ENCODE measurements at regions not wholly inside any gene's neighbourhood (a gene's known extent, or its start where the extent isn't known, plus 50 kb on each side); places are given as distances from the start of the nearest gene placed in this dataset.
A peak's percentile ranks its signal among the peaks of the same experiment; 100 is the strongest.

DNA sequence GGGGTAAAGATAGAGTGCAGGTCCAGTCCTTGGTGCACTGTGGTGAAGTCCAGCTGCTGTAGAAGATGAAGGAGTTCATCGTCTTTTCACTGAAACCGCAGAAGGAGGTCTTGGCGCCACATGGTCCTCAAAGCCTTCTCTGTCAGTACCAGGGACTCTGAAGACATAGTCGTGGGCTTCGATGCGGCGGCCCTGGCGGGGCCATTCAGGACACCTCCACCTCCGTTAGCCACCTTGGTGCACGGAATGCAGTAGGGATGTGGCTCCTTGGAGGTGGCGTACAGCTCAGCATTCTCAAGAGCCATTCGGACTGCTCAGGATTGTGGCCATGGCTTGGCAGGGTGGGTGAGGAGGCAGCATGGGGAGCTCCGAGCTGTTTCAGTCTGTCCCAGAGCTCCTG, 418.8 kb downstream of the SUCLG1 start:
- no peak for DNase-seq
- Mint-ChIP-seq H3K4me3 (no peak overlapping the region), H3K9me3 (no peaks in the 10 kb centered on the region), H3K27me3 (ENCODE audit: low read depth) (peaks cover 13% of the 10 kb centered on the region), H3K4me1 (ENCODE audit: low read depth) (no peaks in the 10 kb centered on the region), H3K27ac (no peak overlapping the region), H3K36me3 (ENCODE audit: insufficient read depth in 2 of 2) (no peaks in the 10 kb centered on the region)
- no peak for ATAC-seq (replicated peaks in 1 of 2)

DNA sequence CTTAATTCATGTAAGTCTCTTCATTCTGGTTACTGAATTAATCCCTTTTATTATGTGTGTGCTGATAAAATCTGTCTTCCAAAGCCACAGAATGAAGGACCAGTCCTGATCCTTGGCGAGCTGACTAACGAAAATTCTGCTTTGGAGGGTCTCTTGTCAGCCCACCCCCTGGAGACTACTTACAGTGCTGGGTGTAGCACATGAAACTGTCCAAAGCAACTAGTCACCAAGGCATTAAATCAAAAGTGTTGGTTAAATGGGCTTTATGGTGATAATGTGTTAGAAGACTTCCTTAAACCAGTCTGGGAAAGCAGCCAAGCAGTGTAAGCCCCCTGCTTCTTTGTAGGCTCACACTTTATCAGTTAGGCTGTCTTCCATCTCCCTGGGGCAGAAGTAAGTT, 420.2 kb downstream of the SUCLG1 start:
- no peak for DNase-seq
- peaks cover 7% of the 10 kb centered on the region for H3K27me3 Mint-ChIP-seq (ENCODE audit: low read depth)
- H3K36me3 Mint-ChIP-seq (ENCODE audit: insufficient read depth in 2 of 2), result no peaks in the 10 kb centered on the region
- no peak overlapping the region for H3K27ac Mint-ChIP-seq
- no peaks in the 10 kb centered on the region for H3K4me1 Mint-ChIP-seq (ENCODE audit: low read depth)
- H3K4me3 Mint-ChIP-seq, result no peak overlapping the region
- H3K9me3 Mint-ChIP-seq, result no peaks in the 10 kb centered on the region
- no peak for ATAC-seq (replicated peaks in 1 of 2)

DNA sequence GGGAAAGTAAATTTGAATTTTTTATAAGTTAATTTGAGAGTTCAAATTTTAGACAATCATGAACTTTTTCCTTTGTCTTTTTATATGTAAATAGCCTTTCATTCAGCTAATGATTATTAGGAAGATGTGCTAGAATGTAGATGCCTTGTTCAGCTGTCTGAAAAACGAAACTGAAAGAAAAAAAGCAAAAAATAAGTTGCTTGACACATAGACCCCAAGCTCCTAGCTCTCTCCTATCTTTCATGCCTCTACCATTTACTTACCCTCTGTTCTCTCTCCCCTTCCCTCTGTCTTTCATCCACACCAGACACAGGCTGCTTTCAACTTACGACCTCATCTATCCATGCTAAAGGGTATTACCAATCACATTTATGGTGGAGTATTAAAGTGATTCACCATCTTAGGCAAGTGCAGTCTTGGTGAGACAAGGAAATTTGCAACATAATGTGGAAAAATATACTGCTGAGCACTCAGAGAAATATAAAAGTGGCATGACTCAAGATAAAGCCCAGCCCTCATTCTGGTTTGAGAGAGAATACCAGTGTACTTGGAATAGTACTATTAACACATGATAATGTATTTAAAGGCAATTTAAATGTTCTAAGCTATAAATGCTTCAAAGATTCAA, 425.6 kb downstream of the SUCLG1 start:
- no peaks in the 10 kb centered on the region for H3K36me3 Mint-ChIP-seq (ENCODE audit: insufficient read depth in 2 of 2)
- DNase-seq (no peak), ATAC-seq (replicated peaks in 1 of 2) (no peak)
- no peaks in the 10 kb centered on the region for H3K27me3 Mint-ChIP-seq (ENCODE audit: low read depth)
- peak overlapping the region; percentile 16 to 28 for H3K4me3 Mint-ChIP-seq
- no peaks in the 10 kb centered on the region for H3K9me3 Mint-ChIP-seq
- no peaks in the 10 kb centered on the region for H3K4me1 Mint-ChIP-seq (ENCODE audit: low read depth)
- H3K27ac Mint-ChIP-seq, result no peak overlapping the region

DNA sequence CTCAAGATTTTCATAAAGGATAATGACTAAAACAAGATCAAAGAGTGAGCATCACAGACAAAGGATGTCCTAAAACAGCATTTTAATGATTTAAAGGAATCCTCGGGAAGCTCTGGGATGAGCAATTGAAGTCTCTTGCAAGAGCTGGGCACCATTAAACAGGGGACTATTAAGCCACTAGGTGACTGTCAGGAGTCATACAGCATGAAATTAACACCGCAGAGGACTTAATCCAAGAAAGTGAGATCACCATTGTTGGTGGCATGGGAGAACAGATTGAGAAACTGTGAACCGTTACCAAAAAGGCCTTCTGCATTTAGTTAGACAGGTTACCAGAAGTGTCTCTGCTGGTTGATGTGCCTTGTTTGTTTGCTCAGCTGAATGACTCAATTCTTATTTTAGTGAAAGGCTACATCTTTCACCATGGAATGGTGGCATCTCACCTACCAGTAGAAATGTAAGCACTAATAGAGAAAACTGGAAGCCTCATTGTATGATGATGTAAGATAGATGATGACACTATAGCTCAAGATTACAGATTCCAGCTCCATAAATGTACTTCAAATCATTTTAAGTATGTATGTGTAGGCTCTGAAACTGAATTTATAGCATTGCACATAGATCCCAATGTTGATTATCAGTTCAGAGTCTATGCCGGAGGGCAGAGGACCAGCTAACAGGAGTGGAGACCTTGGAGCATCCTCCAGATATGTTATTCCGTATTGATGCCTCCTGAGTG, 427.6 kb downstream of the SUCLG1 start:
- Mint-ChIP-seq H3K4me1 (ENCODE audit: low read depth) (no peaks in the 10 kb centered on the region), H3K4me3 (no peak overlapping the region), H3K27ac (no peak overlapping the region), H3K9me3 (no peaks in the 10 kb centered on the region), H3K36me3 (ENCODE audit: insufficient read depth in 2 of 2) (no peaks in the 10 kb centered on the region), H3K27me3 (ENCODE audit: low read depth) (no peaks in the 10 kb centered on the region)
- DNase-seq, result no peak
- no peak for ATAC-seq (replicated peaks in 1 of 2)

DNA sequence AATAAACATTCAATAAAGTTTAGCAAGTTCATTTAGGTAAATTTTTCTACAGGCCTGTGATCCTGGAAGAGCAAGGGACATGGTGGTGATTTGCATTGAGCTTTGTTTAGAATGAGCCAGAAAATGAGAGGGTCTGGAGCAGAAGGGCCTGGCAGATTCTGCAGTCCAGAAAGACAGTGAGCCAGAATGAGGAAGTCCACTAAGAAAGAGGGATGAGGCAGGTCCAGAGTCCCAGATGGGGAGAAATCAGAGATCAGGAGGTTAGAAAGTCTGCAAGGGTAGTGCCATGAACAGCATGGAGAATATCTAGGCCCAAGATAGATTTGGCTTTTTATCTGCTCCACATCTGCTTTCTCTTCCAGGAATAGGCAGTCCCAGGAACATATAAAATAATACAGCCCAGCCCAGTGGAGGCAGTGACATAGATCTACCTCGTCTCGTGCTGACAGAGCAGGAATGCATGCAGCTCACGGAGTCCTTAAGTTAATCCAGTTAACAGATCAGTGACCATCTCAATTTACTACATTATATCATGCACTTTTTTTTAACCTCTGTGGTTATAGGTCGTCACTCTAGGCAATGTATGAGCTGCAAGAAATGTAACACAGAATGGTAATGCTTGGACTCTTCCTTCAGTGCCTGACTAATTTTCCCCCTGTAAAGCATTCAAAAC, 429.0 kb downstream of the SUCLG1 start:
- Mint-ChIP-seq H3K9me3 (no peaks in the 10 kb centered on the region), H3K4me1 (ENCODE audit: low read depth) (no peaks in the 10 kb centered on the region), H3K36me3 (ENCODE audit: insufficient read depth in 2 of 2) (no peaks in the 10 kb centered on the region), H3K4me3 (no peak overlapping the region), H3K27me3 (ENCODE audit: low read depth) (no peaks in the 10 kb centered on the region), H3K27ac (no peak overlapping the region)
- DNase-seq (no peak), ATAC-seq (replicated peaks in 1 of 2) (no peak)

DNA sequence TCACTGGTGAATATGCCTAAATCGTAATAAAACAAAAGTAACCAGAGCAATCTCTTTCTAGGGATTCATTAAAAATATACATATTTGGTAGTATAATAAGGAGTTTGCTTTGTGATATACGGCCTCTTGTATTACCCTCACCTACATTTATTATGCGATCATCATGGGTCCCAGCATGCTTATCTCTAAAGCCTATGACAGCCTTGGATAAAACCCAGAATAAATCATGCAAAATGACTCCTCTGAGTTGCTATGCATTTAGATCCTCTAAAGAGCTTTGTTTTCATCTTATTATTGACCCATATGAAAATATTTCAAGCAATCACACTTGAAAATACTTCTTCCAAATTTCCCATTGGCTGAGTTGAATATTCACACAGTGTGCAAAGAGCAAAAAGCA, 432.3 kb downstream of the SUCLG1 start:
- Mint-ChIP-seq H3K36me3 (ENCODE audit: insufficient read depth in 2 of 2) (no peaks in the 10 kb centered on the region), H3K27ac (no peak overlapping the region), H3K27me3 (ENCODE audit: low read depth) (no peaks in the 10 kb centered on the region), H3K4me1 (ENCODE audit: low read depth) (no peaks in the 10 kb centered on the region), H3K4me3 (no peak overlapping the region), H3K9me3 (no peaks in the 10 kb centered on the region)
- DNase-seq, result no peak
- no peak for ATAC-seq (replicated peaks in 1 of 2)

DNA sequence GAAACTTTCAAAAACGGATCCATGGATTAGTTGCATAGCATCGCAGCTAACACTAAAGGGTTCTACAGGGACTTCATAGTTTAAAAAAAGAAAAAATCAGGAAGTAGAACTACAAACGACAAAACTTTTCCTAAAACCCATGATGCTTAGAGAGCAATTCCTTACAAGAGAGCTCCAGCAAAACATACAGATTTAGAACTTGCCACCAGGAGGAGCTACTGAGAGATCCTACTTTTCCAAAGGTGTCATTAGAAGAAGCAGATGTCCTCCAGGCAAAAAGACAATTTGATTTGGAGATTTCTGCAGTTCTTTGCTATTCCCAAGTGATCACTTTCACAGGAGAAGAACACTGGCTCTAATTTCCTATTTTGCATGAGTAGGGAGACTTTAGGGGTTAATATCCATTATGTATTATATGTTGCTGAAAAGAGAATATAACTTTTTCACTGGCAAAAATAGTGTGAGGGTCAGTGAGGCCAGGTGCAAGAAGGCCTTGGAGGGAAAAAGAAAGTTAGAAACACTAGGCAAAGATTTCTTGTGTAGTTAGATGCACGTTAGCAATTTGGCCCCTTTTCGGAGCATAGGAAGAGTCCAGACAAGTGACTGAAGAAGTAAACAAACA, 436.2 kb downstream of the SUCLG1 start:
- no peak overlapping the region for H3K27ac Mint-ChIP-seq
- no peak overlapping the region for H3K4me3 Mint-ChIP-seq
- no peaks in the 10 kb centered on the region for H3K9me3 Mint-ChIP-seq
- no peaks in the 10 kb centered on the region for H3K4me1 Mint-ChIP-seq (ENCODE audit: low read depth)
- peak; percentile 9 to 26 for DNase-seq
- H3K36me3 Mint-ChIP-seq (ENCODE audit: insufficient read depth in 2 of 2), result no peaks in the 10 kb centered on the region
- no peak for ATAC-seq (replicated peaks in 1 of 2)
- H3K27me3 Mint-ChIP-seq (ENCODE audit: low read depth), result no peaks in the 10 kb centered on the region

DNA sequence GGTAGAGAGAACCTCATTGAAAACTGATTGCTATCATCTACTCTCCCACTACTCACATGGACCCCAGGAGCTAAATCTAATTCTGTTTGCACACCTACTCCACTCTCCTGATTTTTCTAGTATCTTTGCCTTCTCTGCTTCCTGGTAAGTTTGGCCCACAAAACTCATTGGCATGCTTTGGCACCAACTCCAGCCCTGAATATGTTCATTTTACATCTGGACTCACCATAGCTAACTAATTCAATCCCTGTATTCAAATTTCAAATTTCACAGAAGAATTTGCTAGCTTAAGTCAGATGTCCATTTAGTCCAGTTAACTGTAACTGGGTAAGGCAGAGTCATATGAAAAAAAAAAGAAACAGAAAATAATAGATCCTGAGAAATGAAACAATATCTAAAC, 442.1 kb downstream of the SUCLG1 start:
- ATAC-seq (replicated peaks in 1 of 2) (no peak), DNase-seq (no peak)
- H3K4me3 Mint-ChIP-seq, result no peak overlapping the region
- H3K9me3 Mint-ChIP-seq, result no peaks in the 10 kb centered on the region
- no peaks in the 10 kb centered on the region for H3K4me1 Mint-ChIP-seq (ENCODE audit: low read depth)
- no peaks in the 10 kb centered on the region for H3K36me3 Mint-ChIP-seq (ENCODE audit: insufficient read depth in 2 of 2)
- no peaks in the 10 kb centered on the region for H3K27me3 Mint-ChIP-seq (ENCODE audit: low read depth)
- H3K27ac Mint-ChIP-seq, result no peak overlapping the region

DNA sequence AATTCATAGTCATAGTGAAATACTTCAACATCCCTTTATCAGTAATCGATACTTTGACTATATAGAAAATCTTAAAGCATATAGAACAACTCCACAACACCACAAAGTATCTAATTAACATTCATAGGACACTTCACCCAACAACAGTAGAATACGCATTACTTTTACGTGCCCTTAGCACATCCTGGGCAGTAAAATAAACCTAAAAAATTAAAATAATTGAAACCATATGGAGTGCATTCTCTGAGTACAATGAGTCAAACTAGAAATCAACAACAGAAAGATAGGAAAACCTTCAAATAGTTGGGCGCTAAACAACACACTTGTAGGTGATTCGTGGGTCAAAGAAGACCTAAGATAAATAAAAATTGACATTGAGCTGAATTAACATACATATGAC, 442.9 kb downstream of the SUCLG1 start:
- Mint-ChIP-seq H3K4me1 (ENCODE audit: low read depth) (no peaks in the 10 kb centered on the region), H3K27ac (no peak overlapping the region), H3K36me3 (ENCODE audit: insufficient read depth in 2 of 2) (no peaks in the 10 kb centered on the region), H3K9me3 (no peaks in the 10 kb centered on the region), H3K27me3 (ENCODE audit: low read depth) (no peaks in the 10 kb centered on the region), H3K4me3 (no peak overlapping the region)
- DNase-seq, result no peak
- no peak for ATAC-seq (replicated peaks in 1 of 2)

DNA sequence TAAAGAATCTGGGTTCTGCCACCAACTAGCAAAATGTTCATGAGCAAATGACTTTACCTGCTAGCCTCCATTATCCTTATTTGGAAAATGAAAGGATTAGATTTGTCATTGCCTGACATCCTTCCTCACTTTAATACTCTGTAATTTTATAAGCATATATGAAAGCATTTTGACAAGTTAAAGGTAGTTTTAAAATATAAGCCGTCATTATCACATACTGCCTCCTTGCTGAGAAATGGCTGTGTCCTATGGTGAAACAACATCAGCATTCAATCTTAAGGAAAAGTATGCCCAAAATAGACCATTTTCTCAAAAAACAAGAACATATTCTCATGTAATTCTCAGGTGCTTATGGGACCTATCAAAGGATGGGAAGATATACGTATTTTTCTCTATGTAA, 461.2 kb downstream of the SUCLG1 start:
- H3K27me3 Mint-ChIP-seq (ENCODE audit: low read depth), result no peaks in the 10 kb centered on the region
- H3K36me3 Mint-ChIP-seq (ENCODE audit: insufficient read depth in 2 of 2), result no peaks in the 10 kb centered on the region
- H3K4me3 Mint-ChIP-seq, result no peak overlapping the region
- H3K27ac Mint-ChIP-seq, result no peak overlapping the region
- no peaks in the 10 kb centered on the region for H3K9me3 Mint-ChIP-seq
- DNase-seq (no peak), ATAC-seq (replicated peaks in 1 of 2) (no peak)
- H3K4me1 Mint-ChIP-seq (ENCODE audit: low read depth), result no peaks in the 10 kb centered on the region

DNA sequence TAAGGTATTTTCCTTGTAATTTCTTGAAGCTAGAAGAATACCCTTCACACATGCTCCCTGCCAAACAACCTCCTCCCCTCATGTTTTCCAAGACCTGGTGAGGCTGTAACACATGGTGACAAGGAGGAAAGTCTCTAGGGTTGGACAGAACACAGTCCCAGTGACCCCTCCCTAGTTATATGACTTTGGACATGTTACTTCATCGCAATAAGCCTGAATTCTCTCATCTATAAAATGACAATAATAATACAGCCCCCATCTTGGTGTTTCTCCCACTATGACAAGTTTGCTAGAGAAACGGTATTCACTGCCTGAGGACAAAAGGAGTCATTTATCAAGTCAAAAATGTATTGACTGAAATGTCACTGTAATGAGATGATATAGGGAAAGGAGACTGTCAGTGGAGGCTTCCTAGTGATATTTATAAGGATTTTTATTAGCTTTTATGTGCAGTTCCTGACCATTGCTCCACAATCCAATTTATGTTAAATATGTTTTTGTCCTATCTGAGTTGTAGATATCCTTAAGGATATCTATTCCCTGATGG, 464.4 kb downstream of the SUCLG1 start:
- DNase-seq (no peak), ATAC-seq (replicated peaks in 1 of 2) (no peak)
- Mint-ChIP-seq H3K27ac (no peak overlapping the region), H3K27me3 (ENCODE audit: low read depth) (no peaks in the 10 kb centered on the region), H3K9me3 (no peaks in the 10 kb centered on the region), H3K36me3 (ENCODE audit: insufficient read depth in 2 of 2) (no peaks in the 10 kb centered on the region), H3K4me1 (ENCODE audit: low read depth) (no peaks in the 10 kb centered on the region), H3K4me3 (no peak overlapping the region)

DNA sequence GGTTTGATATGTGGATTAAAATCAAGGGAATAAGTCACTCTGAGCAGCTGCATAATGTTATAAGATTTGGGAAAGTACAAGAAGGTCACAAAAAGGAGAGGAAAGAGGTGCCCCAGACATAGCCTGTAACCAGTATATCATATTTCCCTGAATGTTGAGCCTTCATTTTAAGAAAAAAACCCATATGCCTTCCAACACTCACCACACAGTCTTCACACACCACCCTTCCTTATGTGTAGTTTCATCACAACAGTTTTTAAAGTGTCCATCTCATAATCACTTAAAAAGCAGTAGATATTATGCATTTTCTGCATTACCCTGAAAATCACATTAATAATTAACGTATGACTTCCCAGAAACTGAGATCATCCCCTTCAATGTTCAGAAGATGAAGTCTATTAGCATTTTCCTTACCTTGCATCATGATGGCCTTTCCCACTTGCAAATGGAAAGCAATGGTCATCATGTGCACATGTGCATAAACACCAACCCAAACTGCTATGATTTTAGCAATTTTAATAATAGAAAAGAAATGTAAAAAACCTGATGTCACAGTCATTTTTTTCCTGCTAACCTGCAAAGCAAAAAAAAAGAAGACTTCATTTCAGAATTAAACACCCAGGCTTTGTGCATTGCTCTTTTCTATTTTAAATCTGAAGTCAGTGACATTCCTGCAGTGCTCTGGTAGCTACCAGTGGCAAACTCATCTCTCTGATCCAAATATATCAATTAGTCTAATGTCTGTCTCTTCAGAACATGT, 465.0 kb downstream of the SUCLG1 start:
- H3K4me1 Mint-ChIP-seq (ENCODE audit: low read depth), result no peaks in the 10 kb centered on the region
- no peak overlapping the region for H3K27ac Mint-ChIP-seq
- no peaks in the 10 kb centered on the region for H3K27me3 Mint-ChIP-seq (ENCODE audit: low read depth)
- H3K9me3 Mint-ChIP-seq, result no peaks in the 10 kb centered on the region
- no peak for DNase-seq
- no peaks in the 10 kb centered on the region for H3K36me3 Mint-ChIP-seq (ENCODE audit: insufficient read depth in 2 of 2)
- no peak for ATAC-seq (replicated peaks in 1 of 2)
- H3K4me3 Mint-ChIP-seq, result no peak overlapping the region

DNA sequence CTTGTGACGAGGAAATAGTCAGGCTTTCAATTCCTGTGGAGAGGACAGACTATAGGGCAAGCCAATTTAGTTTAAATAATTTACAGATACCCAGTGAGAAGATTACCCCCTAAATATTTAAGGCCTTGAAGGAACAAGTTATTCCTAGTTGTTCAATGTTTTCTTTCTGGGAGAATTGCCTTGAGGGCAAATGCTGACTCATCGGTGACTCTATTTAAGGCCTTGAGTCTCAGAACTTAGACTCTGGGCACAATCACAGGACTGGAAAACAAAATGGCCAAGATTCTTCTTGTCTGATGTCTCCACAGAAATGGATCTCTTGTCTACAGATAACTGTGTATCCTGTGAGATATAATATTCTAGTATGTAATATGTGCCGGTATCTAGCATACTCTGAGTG, 467.1 kb downstream of the SUCLG1 start:
- no peak for ATAC-seq (replicated peaks in 1 of 2)
- Mint-ChIP-seq H3K36me3 (ENCODE audit: insufficient read depth in 2 of 2) (no peaks in the 10 kb centered on the region), H3K27me3 (ENCODE audit: low read depth) (no peaks in the 10 kb centered on the region), H3K9me3 (no peaks in the 10 kb centered on the region), H3K4me1 (ENCODE audit: low read depth) (no peaks in the 10 kb centered on the region), H3K4me3 (no peak overlapping the region), H3K27ac (no peak overlapping the region)
- DNase-seq, result no peak
